SK-N-SH treated with all-trans-retinoic acid at 6 μM for 48 hours (cell line): ENCODE measurements at regions not wholly inside any gene's neighbourhood (a gene's known extent, or its start where the extent isn't known, plus 50 kb on each side); places are given as distances from the start of the nearest gene placed in this dataset.

Experiments
- ATAC-seq: fragments of 200-7000 bp; cut with Tn5 transposase; 3 replicates; pipeline ENCODE4 v1.9.1; 2020; ENCODE audit warnings: mild to moderate bottlenecking, moderate library complexity
- ARNTL ChIP-seq: fragments of 450-650 bp; formaldehyde crosslinking; IDR thresholded peaks from 2 replicates; pipeline ENCODE4 v1.5.0; 2020; ENCODE audit warnings: low read depth, mild to moderate bottlenecking, moderate library complexity, borderline replicate concordance
- BACH2 ChIP-seq: fragments of 250-450 bp; sonication (Bioruptor Pico); IDR thresholded peaks from 2 replicates; pipeline ENCODE4 v1.9.0; 2021; ENCODE audit warnings: mild to moderate bottlenecking, borderline replicate concordance
- CSDC2 ChIP-seq: fragments of 250-450 bp; sonication (Bioruptor Pico); IDR thresholded peaks from 2 replicates; pipeline ENCODE4 v1.5.0; 2020; ENCODE audit warnings: mild to moderate bottlenecking, moderate library complexity
- ESRRG ChIP-seq: fragments of 250-450 bp; sonication (Bioruptor Pico); IDR thresholded peaks from 2 replicates; pipeline ENCODE4 v1.6.1; 2021; ENCODE audit warnings: mild to moderate bottlenecking
- GLIS3 ChIP-seq: fragments of 250-450 bp; sonication (Bioruptor Pico); IDR thresholded peaks from 2 replicates; pipeline ENCODE4 v1.5.0; 2020; ENCODE audit warnings: mild to moderate bottlenecking, moderate library complexity
- ISL1 ChIP-seq: fragments of 250-450 bp; sonication (Bioruptor Pico); IDR thresholded peaks from 2 replicates; pipeline ENCODE4 v2.1.2; 2022; ENCODE audit warnings: mild to moderate bottlenecking, moderate library complexity
- OSR1 ChIP-seq: fragments of 250-450 bp; sonication (Bioruptor Pico); IDR thresholded peaks from 2 replicates; pipeline ENCODE4 v1.8.0; 2022; ENCODE audit warnings: moderate library complexity, mild to moderate bottlenecking, inconsistent platforms
- PPARA ChIP-seq: fragments of 250-450 bp; sonication (Bioruptor Pico); IDR thresholded peaks from 2 replicates; pipeline ENCODE4 v1.5.0; 2020; ENCODE audit warnings: mild to moderate bottlenecking, borderline replicate concordance
- SNAI2 ChIP-seq: fragments of 250-450 bp; sonication (Bioruptor Pico); IDR thresholded peaks from 2 replicates; pipeline ENCODE4 v1.5.0; 2020; ENCODE audit warnings: mild to moderate bottlenecking, moderate library complexity
- TCF4 ChIP-seq: fragments of 250-450 bp; sonication (Bioruptor Pico); IDR thresholded peaks from 2 replicates; pipeline ENCODE4 v1.8.0; 2021; ENCODE audit warnings: mild to moderate bottlenecking, moderate library complexity, borderline replicate concordance
- TOX ChIP-seq: fragments of 250-450 bp; sonication (Bioruptor Pico); IDR thresholded peaks from 2 replicates; pipeline ENCODE4 v1.8.0; 2021; ENCODE audit warnings: mild to moderate bottlenecking, moderate library complexity, borderline replicate concordance
- ZC3H10 ChIP-seq: fragments of 250-450 bp; sonication (Bioruptor Pico); IDR thresholded peaks from 2 replicates; pipeline ENCODE4 v1.5.1; 2021; ENCODE audit warnings: mild to moderate bottlenecking, moderate library complexity
- ZFP3 ChIP-seq: fragments of 250-450 bp; sonication (Bioruptor Pico); IDR thresholded peaks from 2 replicates; pipeline ENCODE4 v1.5.0; 2020; ENCODE audit warnings: mild to moderate bottlenecking, moderate library complexity
- ZNF565 ChIP-seq: fragments of 450-650 bp; formaldehyde crosslinking; conservative IDR thresholded peaks from 2 replicates; pipeline ENCODE4 v1.5.0; 2020; ENCODE audit warnings: low read depth, mild to moderate bottlenecking, moderate library complexity
- ZNF70 ChIP-seq: fragments of 450-650 bp; formaldehyde crosslinking; IDR thresholded peaks from 2 replicates; pipeline ENCODE4 v1.5.0; 2020; ENCODE audit warnings: mild to moderate bottlenecking, moderate library complexity
- ZNF8 ChIP-seq: fragments of 450-650 bp; formaldehyde crosslinking; IDR thresholded peaks from 2 replicates; pipeline ENCODE4 v1.5.0; 2020; ENCODE audit warnings: mild to moderate bottlenecking, moderate library complexity
- TF ChIP-seq, protein P1 (sequence below): fragments of 250-450 bp; sonication (Bioruptor Pico); IDR thresholded peaks from 2 replicates; pipeline ENCODE4 v1.8.0; 2020; ENCODE audit warnings: mild to moderate bottlenecking, moderate library complexity, borderline replicate concordance
- TF ChIP-seq, protein P2 (sequence below): fragments of 250-450 bp; sonication (Bioruptor Pico); IDR thresholded peaks from 2 replicates; pipeline ENCODE4 v1.5.0; 2020; ENCODE audit warnings: mild to moderate bottlenecking, moderate library complexity
- TF ChIP-seq, protein P3 (sequence below): fragments of 250-450 bp; sonication (Bioruptor Pico); IDR thresholded peaks from 2 replicates; pipeline ENCODE4 v1.5.1; 2020; ENCODE audit warnings: low read depth, mild to moderate bottlenecking, moderate library complexity
- TF ChIP-seq, protein P4 (sequence below): fragments of 250-450 bp; sonication (Bioruptor Pico); IDR thresholded peaks from 2 replicates; pipeline ENCODE4 v1.8.0; 2021; ENCODE audit warnings: low read depth, mild to moderate bottlenecking, moderate library complexity, borderline replicate concordance
- TF ChIP-seq, protein P5 (sequence below): fragments of 250-450 bp; sonication (Bioruptor Pico); IDR thresholded peaks from 2 replicates; pipeline ENCODE4 v1.5.1; 2021; ENCODE audit warnings: mild to moderate bottlenecking, moderate library complexity

DNA sequence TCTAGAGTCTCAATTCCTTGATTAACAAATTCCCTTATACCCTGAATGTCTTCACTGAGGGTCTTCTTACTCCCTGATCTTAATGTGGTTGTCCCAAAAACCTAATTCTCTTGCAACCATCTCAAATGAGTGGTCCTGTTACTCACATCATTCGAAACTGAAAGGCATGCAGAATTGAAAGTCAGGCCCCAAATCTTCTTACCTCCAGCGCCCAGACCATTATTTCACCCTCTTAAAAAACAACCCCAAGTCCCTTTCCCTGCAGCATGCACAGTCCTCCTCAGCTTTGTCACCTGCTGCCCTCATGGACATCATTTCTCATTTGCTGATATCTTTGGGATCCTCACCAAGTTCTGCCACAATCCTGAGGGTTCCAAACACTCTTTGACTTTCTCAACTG lies 230.1 kb downstream of the SEC16B start (continued):
- TF ChIP-seq, protein P1, sequence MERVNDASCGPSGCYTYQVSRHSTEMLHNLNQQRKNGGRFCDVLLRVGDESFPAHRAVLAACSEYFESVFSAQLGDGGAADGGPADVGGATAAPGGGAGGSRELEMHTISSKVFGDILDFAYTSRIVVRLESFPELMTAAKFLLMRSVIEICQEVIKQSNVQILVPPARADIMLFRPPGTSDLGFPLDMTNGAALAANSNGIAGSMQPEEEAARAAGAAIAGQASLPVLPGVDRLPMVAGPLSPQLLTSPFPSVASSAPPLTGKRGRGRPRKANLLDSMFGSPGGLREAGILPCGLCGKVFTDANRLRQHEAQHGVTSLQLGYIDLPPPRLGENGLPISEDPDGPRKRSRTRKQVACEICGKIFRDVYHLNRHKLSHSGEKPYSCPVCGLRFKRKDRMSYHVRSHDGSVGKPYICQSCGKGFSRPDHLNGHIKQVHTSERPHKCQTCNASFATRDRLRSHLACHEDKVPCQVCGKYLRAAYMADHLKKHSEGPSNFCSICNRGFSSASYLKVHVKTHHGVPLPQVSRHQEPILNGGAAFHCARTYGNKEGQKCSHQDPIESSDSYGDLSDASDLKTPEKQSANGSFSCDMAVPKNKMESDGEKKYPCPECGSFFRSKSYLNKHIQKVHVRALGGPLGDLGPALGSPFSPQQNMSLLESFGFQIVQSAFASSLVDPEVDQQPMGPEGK (CRISPR knock-in tag): no peak
- no peak for TF ChIP-seq TOX

DNA sequence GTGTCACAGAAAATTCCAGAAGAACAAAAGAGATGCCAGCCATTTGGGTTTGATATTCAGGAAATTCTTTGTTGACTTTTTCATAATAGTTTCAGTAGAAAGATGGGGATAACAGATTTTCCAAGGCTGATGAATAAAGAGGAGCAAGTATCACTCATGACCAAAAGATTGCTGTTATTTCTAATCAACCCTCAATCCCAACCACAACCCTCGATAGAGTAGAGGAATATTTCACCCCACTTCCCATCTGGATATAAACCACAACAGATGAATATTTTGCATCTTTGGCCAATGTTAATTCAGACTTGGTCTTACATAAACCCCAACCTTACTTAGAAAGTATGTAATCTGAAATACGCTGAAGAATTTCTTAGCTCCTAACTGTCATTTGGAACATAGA lies 232.4 kb downstream of the SEC16B start:
- TF ChIP-seq ZFP3 (CRISPR knock-in tag) (no peak), ESRRG (CRISPR knock-in tag) (no peak), OSR1 (CRISPR knock-in tag) (no peak), CSDC2 (CRISPR knock-in tag) (no peak), ZC3H10 (CRISPR knock-in tag) (no peak), GLIS3 (CRISPR knock-in tag) (no peak), ARNTL (CRISPR knock-in tag) (no peak), PPARA (CRISPR knock-in tag) (no peak), ISL1 (no peak), ZNF70 (CRISPR knock-in tag) (no peak), ZNF565 (CRISPR knock-in tag) (no peak), BACH2 (no peak), SNAI2 (CRISPR knock-in tag) (no peak), TOX (no peak), TCF4 (CRISPR knock-in tag) (no peak)
- TF ChIP-seq, protein P2, sequence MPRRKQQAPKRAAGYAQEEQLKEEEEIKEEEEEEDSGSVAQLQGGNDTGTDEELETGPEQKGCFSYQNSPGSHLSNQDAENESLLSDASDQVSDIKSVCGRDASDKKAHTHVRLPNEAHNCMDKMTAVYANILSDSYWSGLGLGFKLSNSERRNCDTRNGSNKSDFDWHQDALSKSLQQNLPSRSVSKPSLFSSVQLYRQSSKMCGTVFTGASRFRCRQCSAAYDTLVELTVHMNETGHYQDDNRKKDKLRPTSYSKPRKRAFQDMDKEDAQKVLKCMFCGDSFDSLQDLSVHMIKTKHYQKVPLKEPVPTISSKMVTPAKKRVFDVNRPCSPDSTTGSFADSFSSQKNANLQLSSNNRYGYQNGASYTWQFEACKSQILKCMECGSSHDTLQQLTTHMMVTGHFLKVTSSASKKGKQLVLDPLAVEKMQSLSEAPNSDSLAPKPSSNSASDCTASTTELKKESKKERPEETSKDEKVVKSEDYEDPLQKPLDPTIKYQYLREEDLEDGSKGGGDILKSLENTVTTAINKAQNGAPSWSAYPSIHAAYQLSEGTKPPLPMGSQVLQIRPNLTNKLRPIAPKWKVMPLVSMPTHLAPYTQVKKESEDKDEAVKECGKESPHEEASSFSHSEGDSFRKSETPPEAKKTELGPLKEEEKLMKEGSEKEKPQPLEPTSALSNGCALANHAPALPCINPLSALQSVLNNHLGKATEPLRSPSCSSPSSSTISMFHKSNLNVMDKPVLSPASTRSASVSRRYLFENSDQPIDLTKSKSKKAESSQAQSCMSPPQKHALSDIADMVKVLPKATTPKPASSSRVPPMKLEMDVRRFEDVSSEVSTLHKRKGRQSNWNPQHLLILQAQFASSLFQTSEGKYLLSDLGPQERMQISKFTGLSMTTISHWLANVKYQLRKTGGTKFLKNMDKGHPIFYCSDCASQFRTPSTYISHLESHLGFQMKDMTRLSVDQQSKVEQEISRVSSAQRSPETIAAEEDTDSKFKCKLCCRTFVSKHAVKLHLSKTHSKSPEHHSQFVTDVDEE (CRISPR knock-in tag): no peak
- TF ChIP-seq, protein P3, sequence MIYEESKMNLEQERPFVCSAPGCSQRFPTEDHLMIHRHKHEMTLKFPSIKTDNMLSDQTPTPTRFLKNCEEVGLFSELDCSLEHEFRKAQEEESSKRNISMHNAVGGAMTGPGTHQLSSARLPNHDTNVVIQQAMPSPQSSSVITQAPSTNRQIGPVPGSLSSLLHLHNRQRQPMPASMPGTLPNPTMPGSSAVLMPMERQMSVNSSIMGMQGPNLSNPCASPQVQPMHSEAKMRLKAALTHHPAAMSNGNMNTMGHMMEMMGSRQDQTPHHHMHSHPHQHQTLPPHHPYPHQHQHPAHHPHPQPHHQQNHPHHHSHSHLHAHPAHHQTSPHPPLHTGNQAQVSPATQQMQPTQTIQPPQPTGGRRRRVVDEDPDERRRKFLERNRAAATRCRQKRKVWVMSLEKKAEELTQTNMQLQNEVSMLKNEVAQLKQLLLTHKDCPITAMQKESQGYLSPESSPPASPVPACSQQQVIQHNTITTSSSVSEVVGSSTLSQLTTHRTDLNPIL (CRISPR knock-in tag): no peak
- TF ChIP-seq, protein P4, sequence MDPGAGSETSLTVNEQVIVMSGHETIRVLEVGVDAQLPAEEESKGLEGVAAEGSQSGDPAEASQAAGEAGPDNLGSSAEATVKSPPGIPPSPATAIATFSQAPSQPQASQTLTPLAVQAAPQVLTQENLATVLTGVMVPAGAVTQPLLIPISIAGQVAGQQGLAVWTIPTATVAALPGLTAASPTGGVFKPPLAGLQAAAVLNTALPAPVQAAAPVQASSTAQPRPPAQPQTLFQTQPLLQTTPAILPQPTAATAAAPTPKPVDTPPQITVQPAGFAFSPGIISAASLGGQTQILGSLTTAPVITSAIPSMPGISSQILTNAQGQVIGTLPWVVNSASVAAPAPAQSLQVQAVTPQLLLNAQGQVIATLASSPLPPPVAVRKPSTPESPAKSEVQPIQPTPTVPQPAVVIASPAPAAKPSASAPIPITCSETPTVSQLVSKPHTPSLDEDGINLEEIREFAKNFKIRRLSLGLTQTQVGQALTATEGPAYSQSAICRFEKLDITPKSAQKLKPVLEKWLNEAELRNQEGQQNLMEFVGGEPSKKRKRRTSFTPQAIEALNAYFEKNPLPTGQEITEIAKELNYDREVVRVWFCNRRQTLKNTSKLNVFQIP: no peak
- TF ChIP-seq, protein P5, sequence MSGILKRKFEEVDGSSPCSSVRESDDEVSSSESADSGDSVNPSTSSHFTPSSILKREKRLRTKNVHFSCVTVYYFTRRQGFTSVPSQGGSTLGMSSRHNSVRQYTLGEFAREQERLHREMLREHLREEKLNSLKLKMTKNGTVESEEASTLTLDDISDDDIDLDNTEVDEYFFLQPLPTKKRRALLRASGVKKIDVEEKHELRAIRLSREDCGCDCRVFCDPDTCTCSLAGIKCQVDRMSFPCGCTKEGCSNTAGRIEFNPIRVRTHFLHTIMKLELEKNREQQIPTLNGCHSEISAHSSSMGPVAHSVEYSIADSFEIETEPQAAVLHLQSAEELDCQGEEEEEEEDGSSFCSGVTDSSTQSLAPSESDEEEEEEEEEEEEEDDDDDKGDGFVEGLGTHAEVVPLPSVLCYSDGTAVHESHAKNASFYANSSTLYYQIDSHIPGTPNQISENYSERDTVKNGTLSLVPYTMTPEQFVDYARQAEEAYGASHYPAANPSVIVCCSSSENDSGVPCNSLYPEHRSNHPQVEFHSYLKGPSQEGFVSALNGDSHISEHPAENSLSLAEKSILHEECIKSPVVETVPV (CRISPR knock-in tag): no peak
- ATAC-seq: no peak

DNA sequence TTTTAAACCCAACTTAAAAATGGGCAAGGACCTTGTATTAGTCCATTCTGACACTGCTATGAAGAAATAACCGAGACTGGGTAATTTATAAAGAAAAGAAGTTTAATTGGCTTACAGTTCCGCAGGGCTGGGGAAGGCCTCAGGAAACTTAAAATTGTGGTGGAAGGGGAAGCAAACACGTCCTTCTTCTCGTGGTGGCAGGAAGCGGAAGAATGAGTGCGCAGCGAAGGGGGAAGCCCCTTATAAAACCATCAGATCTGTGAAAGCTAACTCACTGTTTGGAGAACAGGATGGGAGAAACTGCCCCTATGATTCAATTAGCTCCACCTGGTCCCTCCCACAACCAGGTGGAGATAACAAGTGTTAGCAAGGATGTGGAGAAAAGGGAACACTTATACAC lies 237.7 kb downstream of the SEC16B start:
- ATAC-seq: no peak
- TF ChIP-seq ZNF70 (CRISPR knock-in tag) (no peak), TOX (no peak), ZNF8 (no peak), ESRRG (CRISPR knock-in tag) (no peak), ARNTL (CRISPR knock-in tag) (no peak), ISL1 (no peak), ZC3H10 (CRISPR knock-in tag) (no peak), TCF4 (CRISPR knock-in tag) (no peak), GLIS3 (CRISPR knock-in tag) (no peak), CSDC2 (CRISPR knock-in tag) (no peak), PPARA (CRISPR knock-in tag) (no peak), BACH2 (no peak)
- TF ChIP-seq, protein P3 (CRISPR knock-in tag): no peak
- TF ChIP-seq, protein P1 (CRISPR knock-in tag): no peak
- TF ChIP-seq, protein P5 (CRISPR knock-in tag): no peak
